ENCODE measurements at regions not wholly inside any gene's neighbourhood (a gene's known extent, or its start where the extent isn't known, plus 50 kb on each side); places are given as distances from the start of the nearest gene placed in this dataset.

GRCh38 chr7:17229228-17229627 is 69.2 kb upstream of the AHR start:
- Mint-ChIP-seq H3K36me3 (peaks cover 27% of the 10 kb centered on the region), H3K4me1 (peaks cover 28% of the 10 kb centered on the region), H3K9me3 (peaks cover 14% of the 10 kb centered on the region), H3K27me3 (no peaks in the 10 kb centered on the region), H3K27ac (no peak overlapping the region), H3K4me3 (no peak overlapping the region)
- no peak for ATAC-seq (ENCODE audit: low read depth)
- POLR2A ChIA-PET: no interaction called here
- no peak for DNase-seq

- POLR2A ChIA-PET: no interaction called here
- H3K4me3 Mint-ChIP-seq: no peak overlapping the region
These were observed 68.2 kb upstream of the AHR start for GRCh38 chr7:17230099-17230807.

DNA sequence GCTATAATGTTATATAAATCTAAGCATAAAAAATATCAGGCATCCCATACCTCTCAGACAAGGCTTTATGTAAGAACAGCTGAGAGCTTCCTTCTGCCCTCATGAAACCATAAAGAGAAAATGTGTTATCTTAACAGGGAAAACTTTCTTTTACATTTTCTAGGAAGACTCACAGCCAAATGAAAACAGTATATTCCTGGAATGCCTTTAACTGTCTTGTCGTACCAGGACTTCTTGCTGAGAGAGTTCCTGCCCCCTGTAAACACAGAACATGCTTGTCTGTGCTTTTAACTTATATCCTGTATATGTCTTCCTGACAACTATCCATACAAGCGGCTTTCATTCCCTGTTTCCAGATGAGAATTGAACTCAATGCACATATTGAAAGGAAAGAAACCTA is 64.8 kb upstream of the AHR start:
- Mint-ChIP-seq H3K4me1 (peaks cover 36% of the 10 kb centered on the region), H3K36me3 (peaks cover 38% of the 10 kb centered on the region), H3K9me3 (peaks cover 19% of the 10 kb centered on the region), H3K4me3 (peak overlapping the region; percentile 78), H3K27me3 (no peaks in the 10 kb centered on the region), H3K27ac (peak overlapping the region; percentile 96)
- POLR2A ChIA-PET: interaction anchor here (1.1 to 1.4 kb wide), 2 partner anchors 65 to 93 kb away, joined by 5 to 6 read pairs; partner anchors contain the start of gene AHR
- ATAC-seq (ENCODE audit: low read depth): no peak
- DNase-seq: no peak

More at GRCh38 chr7:17230099-17230807, 68.2 kb upstream of the AHR start:
- no peaks in the 10 kb centered on the region for H3K27me3 Mint-ChIP-seq
- H3K4me1 Mint-ChIP-seq: peaks cover 31% of the 10 kb centered on the region
- ATAC-seq (ENCODE audit: low read depth) (no peak), DNase-seq (no peak)
- no peak overlapping the region for H3K27ac Mint-ChIP-seq
- H3K36me3 Mint-ChIP-seq: peaks cover 26% of the 10 kb centered on the region
- peaks cover 12% of the 10 kb centered on the region for H3K9me3 Mint-ChIP-seq

- H3K27ac Mint-ChIP-seq: peak overlapping the region; percentile 96
- peaks cover 19% of the 10 kb centered on the region for H3K9me3 Mint-ChIP-seq
- peak overlapping the region; percentile 78 for H3K4me3 Mint-ChIP-seq
- H3K4me1 Mint-ChIP-seq: peaks cover 36% of the 10 kb centered on the region
- peaks cover 38% of the 10 kb centered on the region for H3K36me3 Mint-ChIP-seq
- POLR2A ChIA-PET: interaction anchor here (1.1 to 1.4 kb wide), 2 partner anchors 65 to 94 kb away, joined by 5 to 6 read pairs; partner anchors contain the start of gene AHR
- no peaks in the 10 kb centered on the region for H3K27me3 Mint-ChIP-seq
- ATAC-seq (ENCODE audit: low read depth) (peak; percentile 63), DNase-seq (peak; percentile 50)
These were observed 64.4 kb upstream of the AHR start for GRCh38 chr7:17234030-17234397.

DNA sequence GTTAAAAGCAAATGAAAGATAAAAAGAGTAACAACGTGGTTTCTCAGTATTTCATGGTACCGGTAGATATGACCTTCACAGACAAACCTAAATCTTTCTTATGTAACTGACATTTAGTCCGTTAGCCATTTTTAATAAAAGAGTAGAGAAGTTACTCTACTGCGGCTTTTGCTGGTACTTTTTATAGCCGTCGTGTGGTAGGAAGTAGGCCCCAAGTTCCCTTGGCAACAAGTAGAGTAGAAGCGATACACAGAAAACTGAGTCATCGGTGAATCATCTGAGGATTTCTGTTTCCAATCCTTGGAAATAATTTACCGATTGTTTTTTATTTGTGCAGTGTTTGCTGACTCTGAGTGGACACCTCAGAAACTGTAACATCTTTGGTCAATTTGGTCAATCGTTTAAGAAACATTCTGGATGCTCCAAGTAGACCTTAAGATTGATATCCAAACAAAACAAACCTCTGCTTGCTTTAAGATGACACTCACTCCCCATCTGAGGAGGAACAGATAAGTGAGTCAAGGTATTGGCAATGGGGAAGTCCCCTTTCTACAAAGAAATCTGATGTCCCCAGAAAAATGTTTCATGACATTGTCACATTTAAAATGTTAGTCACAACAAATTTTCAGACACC is 63.9 kb upstream of the AHR start:
- H3K9me3 Mint-ChIP-seq: peaks cover 17% of the 10 kb centered on the region
- peak overlapping the region; percentile 96 for H3K27ac Mint-ChIP-seq
- H3K4me3 Mint-ChIP-seq: peak overlapping the region; percentile 78
- POLR2A ChIA-PET: interaction anchor here (1.6 kb wide), 1 partner anchor 64 kb away, joined by 5 read pairs; the partner anchor contains the start of gene AHR
- H3K36me3 Mint-ChIP-seq: peaks cover 37% of the 10 kb centered on the region
- ATAC-seq (ENCODE audit: low read depth): peak; percentile 89
- peak; percentile 44 for DNase-seq
- H3K27me3 Mint-ChIP-seq: no peaks in the 10 kb centered on the region
- H3K4me1 Mint-ChIP-seq: peaks cover 36% of the 10 kb centered on the region

DNA sequence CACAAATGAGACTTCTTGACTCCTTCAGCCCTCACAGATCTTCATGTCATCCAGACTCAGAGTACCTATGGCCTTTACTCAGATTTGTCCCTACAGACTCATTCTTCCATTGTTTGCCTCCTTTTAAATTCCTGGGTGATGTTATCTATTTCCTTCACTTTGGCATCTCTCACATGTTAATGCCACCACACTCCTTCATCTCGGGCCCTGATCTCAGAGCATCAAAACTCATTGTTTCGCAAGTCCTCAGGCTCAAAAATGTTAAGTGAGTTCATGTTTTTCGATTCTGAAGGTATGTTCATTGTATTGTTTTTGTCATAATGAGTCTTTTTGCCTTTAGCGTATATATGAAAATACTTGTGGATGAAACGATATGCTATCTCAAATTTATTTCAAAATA is 62.3 kb upstream of the AHR start:
- DNase-seq (no peak), ATAC-seq (ENCODE audit: low read depth) (no peak)
- H3K4me3 Mint-ChIP-seq: peak overlapping the region; percentile 43
- peak overlapping the region; percentile 96 for H3K27ac Mint-ChIP-seq
- H3K27me3 Mint-ChIP-seq: no peaks in the 10 kb centered on the region
- POLR2A ChIA-PET: interaction anchor here (0.7 to 1.6 kb wide), 4 partner anchors 25 to 63 kb away, joined by 3 to 5 read pairs (median 4); partner anchors contain the start of gene AHR
- peaks cover 23% of the 10 kb centered on the region for H3K36me3 Mint-ChIP-seq
- peaks cover 17% of the 10 kb centered on the region for H3K9me3 Mint-ChIP-seq
- peaks cover 36% of the 10 kb centered on the region for H3K4me1 Mint-ChIP-seq

DNA sequence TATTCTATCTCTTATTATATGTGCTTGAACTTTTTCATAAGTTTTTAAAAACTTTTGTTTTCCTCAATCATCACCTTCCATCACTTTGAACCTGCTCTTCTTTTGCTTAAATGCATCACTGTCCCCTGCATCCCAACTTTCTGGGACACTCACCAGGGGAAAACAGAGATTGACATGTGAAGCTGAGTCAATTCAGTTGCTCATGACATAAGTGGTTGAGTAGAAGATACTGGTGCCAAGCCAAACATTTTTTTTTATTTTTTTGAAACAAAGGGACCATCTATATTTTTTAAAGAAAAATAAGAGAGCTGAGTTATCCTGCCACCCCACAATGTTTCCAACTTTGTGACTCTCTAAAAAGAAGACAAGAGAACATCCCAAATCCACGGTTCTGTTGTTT is 61.8 kb upstream of the AHR start:
- Mint-ChIP-seq H3K9me3 (peaks cover 17% of the 10 kb centered on the region), H3K4me1 (peaks cover 36% of the 10 kb centered on the region), H3K27ac (peak overlapping the region; percentile 2), H3K27me3 (no peaks in the 10 kb centered on the region), H3K4me3 (no peak overlapping the region), H3K36me3 (peaks cover 21% of the 10 kb centered on the region)
- ATAC-seq (ENCODE audit: low read depth): no peak
- no peak for DNase-seq
- POLR2A ChIA-PET: interaction anchor here (0.6 to 0.7 kb wide), 2 partner anchors 62 to 63 kb away, joined by 3 to 4 read pairs; partner anchors contain the start of gene AHR

DNA sequence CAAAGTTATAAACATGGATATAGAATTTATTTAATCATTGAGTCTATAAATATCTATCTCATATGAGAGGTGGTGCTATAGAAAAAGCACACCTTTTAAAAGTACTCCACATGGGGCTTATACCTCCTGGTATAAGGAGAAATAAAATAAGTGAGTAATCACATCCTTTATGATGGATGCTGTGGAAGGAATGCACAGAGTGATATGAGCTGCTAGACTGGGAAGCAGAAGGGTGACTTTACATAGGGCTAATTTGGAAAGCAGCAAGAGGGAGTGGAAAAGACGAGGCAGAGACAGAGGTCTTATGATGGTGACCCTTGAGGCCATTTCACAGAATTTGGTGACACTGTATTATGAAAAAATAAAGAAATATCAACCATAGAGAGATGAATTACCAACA is 59.4 kb upstream of the AHR start:
- no peak overlapping the region for H3K4me3 Mint-ChIP-seq
- no peaks in the 10 kb centered on the region for H3K27me3 Mint-ChIP-seq
- peaks cover 14% of the 10 kb centered on the region for H3K9me3 Mint-ChIP-seq
- DNase-seq (no peak), ATAC-seq (ENCODE audit: low read depth) (no peak)
- H3K27ac Mint-ChIP-seq: no peak overlapping the region
- H3K4me1 Mint-ChIP-seq: peaks cover 20% of the 10 kb centered on the region
- POLR2A ChIA-PET: interaction anchor here (1.8 kb wide), 1 partner anchor 60 kb away, joined by 5 read pairs; the partner anchor contains the start of gene AHR
- peaks cover 20% of the 10 kb centered on the region for H3K36me3 Mint-ChIP-seq

DNA sequence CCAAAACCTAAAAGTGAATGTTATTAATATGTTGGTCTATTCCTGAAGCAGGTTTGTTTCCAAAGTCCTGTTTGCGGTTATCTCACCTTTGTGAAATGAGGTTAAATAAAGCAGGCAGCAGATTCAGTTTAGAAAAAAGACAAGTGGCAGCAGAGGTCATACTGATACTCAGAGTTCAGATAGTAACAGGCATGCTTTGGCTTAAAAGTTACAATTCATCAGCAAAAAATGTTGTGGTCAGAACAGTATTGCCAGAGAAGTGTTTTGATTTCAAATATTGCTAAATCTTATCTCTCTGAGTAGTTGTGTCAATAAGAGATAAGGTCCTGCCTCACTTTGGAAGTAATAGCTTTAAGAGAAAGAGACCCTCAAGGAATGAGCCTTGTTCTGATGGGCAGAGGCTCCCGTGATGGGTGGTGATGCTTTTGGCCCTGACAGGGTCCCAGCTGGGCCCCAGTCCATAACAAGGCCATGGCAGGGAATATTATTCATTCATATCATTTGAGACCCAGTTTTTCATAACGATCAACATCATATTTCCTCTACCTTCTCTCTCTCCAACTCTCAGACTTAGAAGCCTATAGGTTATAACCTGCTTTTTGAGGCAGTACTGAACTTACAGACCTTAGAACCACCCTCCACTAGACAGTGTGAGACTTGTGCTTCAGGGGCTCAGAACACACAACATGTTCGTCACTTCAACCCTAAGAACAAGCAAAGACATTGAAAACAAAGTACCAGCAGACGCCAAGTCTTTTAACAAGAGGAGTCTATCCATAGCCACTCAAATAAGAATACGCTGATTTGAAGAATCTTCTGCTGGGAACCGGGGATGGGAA is 58.5 kb upstream of the AHR start:
- Mint-ChIP-seq H3K27me3 (no peaks in the 10 kb centered on the region), H3K36me3 (peaks cover 20% of the 10 kb centered on the region), H3K4me3 (no peak overlapping the region), H3K9me3 (peaks cover 17% of the 10 kb centered on the region), H3K4me1 (peaks cover 14% of the 10 kb centered on the region), H3K27ac (no peak overlapping the region)
- no peak for DNase-seq
- no peak for ATAC-seq (ENCODE audit: low read depth)
- POLR2A ChIA-PET: interaction anchor here (1.8 kb wide), 1 partner anchor 59 kb away, joined by 5 read pairs; the partner anchor contains the start of gene AHR

GRCh38 chr7:17242504-17242903 is 55.9 kb upstream of the AHR start:
- DNase-seq: no peak
- H3K27me3 Mint-ChIP-seq: no peaks in the 10 kb centered on the region
- H3K36me3 Mint-ChIP-seq: peaks cover 13% of the 10 kb centered on the region
- no peak overlapping the region for H3K27ac Mint-ChIP-seq
- H3K4me1 Mint-ChIP-seq: no peaks in the 10 kb centered on the region
- peaks cover 6% of the 10 kb centered on the region for H3K9me3 Mint-ChIP-seq
- H3K4me3 Mint-ChIP-seq: no peak overlapping the region
- POLR2A ChIA-PET: no interaction called here
- ATAC-seq (ENCODE audit: low read depth): no peak

DNA sequence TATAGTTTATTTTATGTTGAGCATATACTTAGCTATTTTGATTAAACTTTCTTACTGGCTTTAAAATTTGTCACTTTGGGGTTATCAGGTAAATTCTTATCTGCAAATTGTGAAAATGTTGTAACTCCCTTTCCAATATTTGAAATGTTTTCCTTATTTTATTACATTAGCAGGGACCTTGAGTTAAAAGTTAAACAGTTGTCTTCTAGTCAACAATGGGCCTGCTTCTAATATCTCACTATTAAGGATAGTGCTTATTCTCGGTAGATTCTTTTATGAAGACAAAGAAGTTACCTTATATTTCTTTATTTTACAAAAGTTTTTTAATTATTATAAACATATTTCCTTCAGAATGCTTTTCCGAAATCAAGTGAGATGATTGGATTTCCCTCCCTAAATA is 53.7 kb upstream of the AHR start:
- ATAC-seq (ENCODE audit: low read depth) (no peak), DNase-seq (no peak)
- POLR2A ChIA-PET: no interaction called here
- peaks cover 3% of the 10 kb centered on the region for H3K9me3 Mint-ChIP-seq
- H3K36me3 Mint-ChIP-seq: peaks cover 11% of the 10 kb centered on the region
- peaks cover 3% of the 10 kb centered on the region for H3K4me1 Mint-ChIP-seq
- H3K4me3 Mint-ChIP-seq: no peak overlapping the region
- no peak overlapping the region for H3K27ac Mint-ChIP-seq
- no peaks in the 10 kb centered on the region for H3K27me3 Mint-ChIP-seq

DNA sequence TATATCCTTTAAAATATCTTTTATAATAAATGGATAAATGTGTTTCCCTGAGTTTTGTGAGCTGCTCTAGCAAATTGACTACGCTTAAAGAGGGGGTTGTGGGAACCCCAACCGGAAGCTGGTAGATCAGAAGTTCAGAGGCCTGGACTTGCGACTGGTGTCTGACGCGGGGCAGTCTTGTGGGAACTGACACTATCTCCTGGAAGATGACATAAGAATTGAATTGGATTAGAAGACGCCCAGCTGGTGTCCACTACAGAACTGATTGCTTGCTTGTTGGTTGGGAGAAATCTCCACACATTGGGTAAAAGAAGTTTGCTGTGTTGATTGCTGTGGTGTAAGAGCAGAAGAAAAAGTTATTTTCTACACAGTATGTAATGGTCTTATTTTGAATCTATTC is 51.1 kb upstream of the AHR start:
- POLR2A ChIA-PET: interaction anchor here (0.8 kb wide), 1 partner anchor 247 kb away, joined by 3 read pairs; no protein-coding TSS in a partner anchor
- Mint-ChIP-seq H3K36me3 (peaks cover 15% of the 10 kb centered on the region), H3K27me3 (no peaks in the 10 kb centered on the region), H3K9me3 (peaks cover 3% of the 10 kb centered on the region), H3K4me3 (no peak overlapping the region), H3K27ac (no peak overlapping the region), H3K4me1 (peaks cover 5% of the 10 kb centered on the region)
- ATAC-seq (ENCODE audit: low read depth): no peak
- DNase-seq: no peak

GRCh38 chr7:17248527-17248926 is 49.9 kb upstream of the AHR start:
- DNase-seq: no peak
- Mint-ChIP-seq H3K27ac (no peak overlapping the region), H3K36me3 (peaks cover 16% of the 10 kb centered on the region), H3K4me1 (peaks cover 5% of the 10 kb centered on the region), H3K9me3 (peaks cover 5% of the 10 kb centered on the region), H3K4me3 (no peak overlapping the region), H3K27me3 (no peaks in the 10 kb centered on the region)
- no peak for ATAC-seq (ENCODE audit: low read depth)
- POLR2A ChIA-PET: no interaction called here
